IMR-90 (cell line): ENCODE measurements at regions not wholly inside any gene's neighbourhood (a gene's known extent, or its start where the extent isn't known, plus 50 kb on each side); places are given as distances from the start of the nearest gene placed in this dataset.

Experiments
- CHD1 ChIP-seq: IDR thresholded peaks from 2 replicates; pipeline ENCODE4 v1.6.1; 2012; ENCODE audit warnings: low read depth, low read length, improper control_type of control experiment
- CTCF ChIP-seq: conservative IDR thresholded peaks from 2 replicates; pipeline ENCODE4 v1.5.1; 2012; ENCODE audit warnings: mild to moderate bottlenecking, low read depth, low read length, improper control_type of control experiment
- USF2 ChIP-seq: fragments of 150-350 bp; IDR thresholded peaks from 2 replicates; pipeline ENCODE4 v1.6.1; 2017; ENCODE audit warnings: mild to moderate bottlenecking, antibody characterized with exemption, low read length, low read depth

GRCh38 chr7:114823290-114823689 lies 98.6 kb upstream of the MDFIC start:
- TF ChIP-seq CTCF (no peak), CHD1 (no peak), USF2 (no peak)
